Transverse colon (tissue), 4 donors: ENCODE measurements at regions not wholly inside any gene's neighbourhood (a gene's known extent, or its start where the extent isn't known, plus 50 kb on each side); places are given as distances from the start of the nearest gene placed in this dataset.

Source experiments
- POLR2A ChIP-seq: fragments of 450-650 bp; IDR thresholded peaks from one replicate; pipeline ENCODE4 v1.6.1; 2016; ENCODE audit warnings: antibody characterized with exemption, mild to moderate bottlenecking, moderate library complexity
- POLR2AphosphoS5 ChIP-seq, 3 donors: sonication (generic); formaldehyde crosslinking; IDR thresholded peaks; one replicate each; pipeline ENCODE4 v1.6.1; 2016; ENCODE audit warnings: antibody characterized with exemption in 3 of 3
- TF ChIP-seq, protein P1 (sequence below), 5 experiments: fragments of 200-600 bp in 3 of 5; fragments of 450-650 bp in 2 of 5; sonication (generic) in 3 of 5; IDR thresholded peaks; 1 replicate in 2 of 5; 2 replicates in 3 of 5; pipeline ENCODE4 v1.5.1; 2016 to 2017; ENCODE audit warnings: antibody characterized with exemption in 5 of 5, inconsistent platforms in 3 of 5, mild to moderate bottlenecking in 2 of 5, moderate library complexity in 1 of 5

DNA sequence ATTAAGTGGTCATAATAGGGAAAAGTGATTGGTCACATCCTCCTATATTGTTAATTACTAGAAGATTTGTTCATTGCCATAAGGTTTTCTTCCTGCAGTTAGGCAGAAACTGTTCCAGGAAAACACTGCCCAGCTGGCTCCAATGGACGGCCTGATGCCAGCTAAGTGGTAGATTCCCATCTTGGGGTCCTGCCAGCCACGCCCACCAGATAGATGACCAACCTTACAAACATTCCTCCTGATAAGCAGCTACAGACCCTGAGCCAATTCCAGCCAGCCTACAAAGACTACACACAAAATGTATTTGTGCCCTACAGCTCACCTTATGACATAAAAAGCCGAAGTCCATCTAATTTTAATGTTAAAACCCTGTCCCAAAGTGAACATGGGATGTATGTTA lies 685.9 kb upstream of the USP15 start:
- TF ChIP-seq POLR2AphosphoS5 (IDR thresholded peaks at IDR 0.05) = no peak
- TF ChIP-seq, protein P1, sequence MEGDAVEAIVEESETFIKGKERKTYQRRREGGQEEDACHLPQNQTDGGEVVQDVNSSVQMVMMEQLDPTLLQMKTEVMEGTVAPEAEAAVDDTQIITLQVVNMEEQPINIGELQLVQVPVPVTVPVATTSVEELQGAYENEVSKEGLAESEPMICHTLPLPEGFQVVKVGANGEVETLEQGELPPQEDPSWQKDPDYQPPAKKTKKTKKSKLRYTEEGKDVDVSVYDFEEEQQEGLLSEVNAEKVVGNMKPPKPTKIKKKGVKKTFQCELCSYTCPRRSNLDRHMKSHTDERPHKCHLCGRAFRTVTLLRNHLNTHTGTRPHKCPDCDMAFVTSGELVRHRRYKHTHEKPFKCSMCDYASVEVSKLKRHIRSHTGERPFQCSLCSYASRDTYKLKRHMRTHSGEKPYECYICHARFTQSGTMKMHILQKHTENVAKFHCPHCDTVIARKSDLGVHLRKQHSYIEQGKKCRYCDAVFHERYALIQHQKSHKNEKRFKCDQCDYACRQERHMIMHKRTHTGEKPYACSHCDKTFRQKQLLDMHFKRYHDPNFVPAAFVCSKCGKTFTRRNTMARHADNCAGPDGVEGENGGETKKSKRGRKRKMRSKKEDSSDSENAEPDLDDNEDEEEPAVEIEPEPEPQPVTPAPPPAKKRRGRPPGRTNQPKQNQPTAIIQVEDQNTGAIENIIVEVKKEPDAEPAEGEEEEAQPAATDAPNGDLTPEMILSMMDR (IDR thresholded peaks at IDR 0.05) = no peak
- no peak for TF ChIP-seq POLR2A
